ENCODE measurements at regions not wholly inside any gene's neighbourhood (a gene's known extent, or its start where the extent isn't known, plus 50 kb on each side); places are given as distances from the start of the nearest gene placed in this dataset.
"Not testable (repeated sequence)": the region's sequence is repeated elsewhere in the genome, so short reads cannot be mapped to it uniquely, and the experiment has no call there.

GRCh38 chr4:54409270-54409817 is 180.3 kb downstream of the PDGFRA start:
- DNase-seq = not testable (repeated sequence)

DNA sequence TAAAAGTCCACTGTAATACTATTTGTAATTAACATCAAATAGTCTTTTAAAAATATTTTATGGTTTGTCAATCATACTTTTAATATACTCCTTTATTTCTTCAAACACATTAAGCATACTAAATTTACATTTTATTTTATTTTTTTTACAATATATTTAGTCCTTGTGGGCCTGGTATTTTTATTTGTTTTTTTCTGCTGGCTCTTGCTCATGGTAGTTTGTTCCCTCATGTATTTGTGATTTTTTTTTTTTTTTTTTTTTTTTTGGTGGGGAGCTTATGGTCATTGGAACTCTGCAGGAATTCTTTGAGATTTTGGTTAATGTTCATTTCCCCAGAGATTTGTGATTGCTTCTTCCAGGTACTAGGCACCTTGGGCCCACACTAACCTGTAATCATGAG is 185.5 kb downstream of the PDGFRA start:
- DNase-seq = no peak

- DNase-seq = no peak
Observed at GRCh38 chr4:54417476-54417875, 188.4 kb downstream of the PDGFRA start.

GRCh38 chr4:54418468-54418867 is 189.4 kb downstream of the PDGFRA start:
- no peak for DNase-seq

DNA sequence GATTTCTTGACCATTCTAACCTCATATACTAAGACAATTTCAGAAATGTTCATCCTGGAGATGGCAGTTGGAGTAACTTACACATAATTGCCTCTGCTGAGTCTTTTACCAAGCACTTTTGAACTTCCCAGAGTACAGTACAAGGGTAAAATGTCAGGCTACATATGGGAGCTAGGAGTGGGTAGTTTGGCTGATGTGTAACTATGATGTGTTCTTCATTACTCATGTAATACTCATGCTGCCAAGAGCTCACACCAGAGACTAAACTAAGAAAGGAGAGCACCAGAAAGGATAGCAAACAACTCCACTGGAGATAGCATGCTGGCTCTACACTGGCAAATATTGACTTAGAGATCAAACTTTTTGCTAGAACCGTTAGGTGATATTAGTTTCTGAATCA is 194.0 kb downstream of the PDGFRA start:
- no peak for DNase-seq

DNA sequence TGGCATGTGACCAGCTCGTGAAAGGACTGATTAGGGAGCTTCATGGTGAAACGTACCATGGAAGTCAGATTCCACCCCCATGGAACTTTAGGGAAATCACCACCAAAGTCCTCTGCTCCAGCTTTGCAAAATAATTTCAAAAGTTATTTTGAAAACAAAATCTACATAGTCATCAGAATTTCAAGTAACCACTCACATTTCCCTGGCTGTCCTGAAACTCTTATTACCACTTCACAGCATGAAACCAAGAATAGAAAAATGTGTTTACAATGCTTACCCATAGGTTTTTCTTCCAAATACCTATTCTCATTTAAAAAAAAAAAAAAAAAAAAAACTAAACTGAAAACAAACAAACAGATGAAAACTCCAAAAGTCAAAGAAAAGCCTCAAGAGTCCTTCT is 198.7 kb downstream of the PDGFRA start:
- DNase-seq = no peak

DNA sequence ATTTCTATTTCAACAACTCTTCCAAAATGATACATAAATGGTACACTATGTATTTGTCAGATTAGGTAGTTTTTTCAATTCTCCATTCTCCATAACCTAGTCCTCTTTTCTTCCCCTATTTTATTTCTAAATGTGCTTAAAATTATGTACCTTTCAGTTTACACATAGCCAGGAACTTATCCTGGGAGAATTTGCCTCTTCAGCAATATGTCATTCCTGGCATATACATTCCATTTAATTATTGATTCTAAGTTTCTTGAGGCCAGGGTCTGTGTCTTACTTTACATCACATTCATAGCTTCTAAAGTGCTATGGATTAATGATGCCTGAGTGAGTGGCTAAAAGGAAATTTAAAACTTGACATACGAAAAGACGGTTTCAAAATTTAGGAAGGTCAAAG is 199.8 kb downstream of the PDGFRA start:
- no peak for DNase-seq

- no peak for DNase-seq
Observed at GRCh38 chr4:54433686-54434085, 204.6 kb downstream of the PDGFRA start.

DNA sequence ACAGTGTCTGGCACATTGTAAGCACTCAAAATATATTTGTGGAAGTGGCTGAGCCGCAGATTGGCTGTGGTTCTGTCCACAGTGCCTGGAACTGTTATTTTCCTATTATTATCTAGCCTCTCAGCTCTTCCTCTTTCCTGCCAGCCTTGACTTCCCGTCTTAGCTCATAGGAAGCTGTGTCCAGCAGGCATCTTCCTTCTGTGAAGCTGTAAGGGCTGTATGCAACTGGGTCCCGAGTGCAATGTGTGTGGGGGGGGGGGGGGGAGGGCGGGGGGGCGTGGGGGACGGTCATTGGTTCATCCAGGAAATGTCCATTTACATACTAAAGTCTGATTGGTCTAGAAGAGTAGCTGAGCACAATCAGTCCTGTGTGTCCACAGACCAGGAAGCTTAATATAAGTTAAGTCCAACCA is 210.7 kb downstream of the PDGFRA start:
- peak; percentile 2 for DNase-seq

- DNase-seq = no peak
Observed at GRCh38 chr4:54440394-54441136, 211.5 kb downstream of the PDGFRA start.

- no peak for DNase-seq
Observed at GRCh38 chr4:54445866-54446265, 211.9 kb upstream of the KIT start.

- DNase-seq = no peak
Observed at GRCh38 chr4:54446581-54446980, 211.2 kb upstream of the KIT start.

DNA sequence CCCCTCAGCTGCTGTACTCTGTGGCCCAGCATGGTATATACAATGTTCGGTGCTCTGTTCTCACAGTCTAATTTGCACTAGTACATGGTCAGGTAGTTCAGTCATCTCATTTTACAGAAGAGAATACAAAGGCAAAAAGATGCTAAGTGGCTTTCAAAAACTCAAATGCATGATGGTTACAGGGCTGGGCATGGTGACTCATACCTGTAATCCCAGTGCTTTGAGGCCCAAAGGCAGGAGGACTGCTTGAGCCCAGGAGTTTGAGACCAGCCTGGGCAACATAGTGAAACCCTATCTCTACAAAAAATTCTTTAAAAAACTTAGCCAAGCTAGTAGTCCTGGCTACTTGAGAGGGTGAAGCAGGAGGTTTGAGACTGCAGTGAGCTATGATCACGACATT is 210.5 kb upstream of the KIT start:
- DNase-seq = no peak

- no peak for DNase-seq
Observed at GRCh38 chr4:54449999-54450398, 207.8 kb upstream of the KIT start.

- DNase-seq = not testable (repeated sequence)
Observed at GRCh38 chr4:54466960-54467359, 190.8 kb upstream of the KIT start.

DNA sequence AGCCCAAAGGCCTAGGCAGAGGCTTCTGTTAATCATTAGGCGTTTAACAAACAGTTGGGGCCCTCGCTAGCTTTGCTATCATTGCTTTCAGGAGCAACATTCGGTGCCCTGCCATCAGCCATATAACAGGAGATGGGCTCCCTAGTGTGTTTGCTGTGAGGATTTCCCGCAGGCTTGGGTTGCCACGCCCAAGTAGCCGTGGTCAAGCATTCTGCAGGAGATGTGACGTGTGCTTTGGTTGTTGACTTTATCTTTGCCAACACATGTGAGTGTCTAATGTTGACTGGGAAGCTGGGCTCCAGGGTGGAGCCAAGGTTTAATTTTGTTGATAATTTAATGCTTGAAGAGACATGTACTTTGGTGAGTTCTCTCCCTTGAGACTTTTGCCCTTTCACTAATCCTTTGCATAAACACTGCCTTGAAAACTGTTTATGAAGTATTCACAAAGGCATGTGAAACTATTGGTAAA is 184.6 kb upstream of the KIT start:
- no peak for DNase-seq

GRCh38 chr4:54473798-54474197 is 184.0 kb upstream of the KIT start:
- DNase-seq = no peak

GRCh38 chr4:54475546-54475945 is 182.2 kb upstream of the KIT start:
- DNase-seq = no peak

DNA sequence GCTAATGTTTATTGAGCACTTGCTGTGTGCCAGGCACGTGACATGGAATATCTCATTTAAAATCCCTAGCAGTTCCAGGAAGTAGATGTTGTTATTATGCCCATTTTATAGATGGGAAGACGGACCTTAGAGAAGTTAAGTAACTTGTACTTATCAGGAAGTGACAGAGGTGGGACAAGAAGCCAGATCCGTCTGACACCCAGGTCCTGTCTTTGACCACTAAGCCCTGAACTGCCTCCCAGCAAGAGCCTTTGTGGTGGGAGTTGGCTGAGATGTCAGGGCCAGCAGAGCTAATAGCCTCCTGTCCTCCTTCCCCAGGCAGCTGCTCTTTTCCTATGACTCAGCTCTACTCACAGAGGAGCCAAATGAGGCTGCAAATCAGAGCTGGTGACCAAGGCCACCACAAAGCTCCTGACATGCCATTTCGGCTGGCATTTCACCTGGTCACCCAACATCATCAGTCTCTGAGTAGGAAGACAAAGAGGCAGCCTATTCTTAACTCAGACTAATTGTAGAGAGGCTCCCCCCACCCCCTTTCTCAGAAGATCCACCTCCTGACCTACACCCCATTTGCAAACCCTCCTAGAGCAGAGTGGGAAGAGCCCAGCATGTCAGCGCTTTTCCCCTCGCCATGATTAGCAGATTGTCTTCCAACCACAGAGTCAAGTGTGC is 175.1 kb upstream of the KIT start:
- no peak for DNase-seq

- DNase-seq = no peak
Observed at GRCh38 chr4:54484383-54484782, 173.4 kb upstream of the KIT start.

DNA sequence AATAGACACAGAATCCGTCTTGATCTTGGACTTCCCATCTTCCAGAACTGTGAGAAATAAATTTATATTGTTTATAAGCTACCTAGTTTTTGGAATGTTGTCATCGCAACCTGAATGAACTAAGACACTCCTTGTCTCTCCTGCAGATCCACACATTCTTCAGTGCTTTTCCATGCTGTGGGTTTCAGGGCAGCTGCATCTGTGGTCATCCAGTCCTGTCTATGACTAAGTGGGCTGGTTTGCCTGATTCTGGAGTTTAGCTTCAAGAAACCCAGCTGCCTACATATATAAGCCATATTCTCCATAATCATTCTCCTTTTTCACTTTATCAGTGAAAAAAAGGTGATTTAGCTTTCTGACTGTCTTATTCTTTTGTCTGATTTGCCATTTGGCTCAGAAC is 170.3 kb upstream of the KIT start:
- no peak for DNase-seq

GRCh38 chr4:54493862-54494261 is 163.9 kb upstream of the KIT start:
- DNase-seq = no peak

GRCh38 chr4:54495091-54495490 is 162.7 kb upstream of the KIT start:
- no peak for DNase-seq

DNA sequence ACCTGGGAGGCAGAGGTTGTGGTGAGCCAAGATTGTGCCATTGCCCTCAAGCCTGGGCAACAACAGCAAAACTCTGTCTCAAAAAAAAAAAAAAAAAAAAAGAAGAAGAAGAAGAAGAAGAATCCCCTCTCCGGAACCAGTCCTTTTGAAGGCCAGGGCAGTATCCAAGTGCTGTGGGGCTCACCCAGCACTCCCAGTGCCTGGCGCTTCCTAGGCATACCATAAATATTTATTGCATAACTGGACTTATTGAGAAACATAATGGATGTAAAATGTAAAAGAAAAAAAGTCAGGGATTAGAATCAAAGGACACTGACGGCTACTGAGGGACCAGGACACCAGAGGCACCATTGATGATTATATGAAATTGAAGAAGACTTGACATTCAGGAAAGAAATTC is 162.1 kb upstream of the KIT start:
- DNase-seq = no peak

Measured in CD4-positive, alpha-beta T cell treated with Interleukin-12 subunit alpha and Interleukin-12 subunit beta, for 1 hour (primary cell).